Transverse colon (tissue), 3 donors: ENCODE measurements at regions not wholly inside any gene's neighbourhood (a gene's known extent, or its start where the extent isn't known, plus 50 kb on each side); places are given as distances from the start of the nearest gene placed in this dataset.

ENCODE experiments used
- CTCF ChIP-seq, 5 experiments: fragments of 200-600 bp in 3 of 5; fragments of 450-650 bp in 2 of 5; sonication (generic) in 3 of 5; IDR thresholded peaks; 1 replicate in 2 of 5; 2 replicates in 3 of 5; pipeline ENCODE4 v1.5.1; 2016 to 2017; ENCODE audit warnings: antibody characterized with exemption in 5 of 5, inconsistent platforms in 3 of 5, mild to moderate bottlenecking in 2 of 5, moderate library complexity in 1 of 5
- EP300 ChIP-seq: sonication (generic); formaldehyde crosslinking; IDR thresholded peaks from one replicate; pipeline ENCODE4 v1.6.1; 2017; ENCODE audit warnings: antibody characterized with exemption, low read depth

GRCh38 chr6:1049900-1050299 lies 262.0 kb upstream of the FOXQ1 start:
- TF ChIP-seq EP300, result no peak
- no peak for TF ChIP-seq CTCF (IDR thresholded peaks at IDR 0.05)
